Activated T-cell treated with anti-CD3 and anti-CD28 coated beads for 4 hours (primary cell): ENCODE measurements at regions not wholly inside any gene's neighbourhood (a gene's known extent, or its start where the extent isn't known, plus 50 kb on each side); places are given as distances from the start of the nearest gene placed in this dataset.

ENCODE experiments used
- DNase-seq: peaks from one replicate; pipeline ENCODE4 v3.0.0-alpha.2; 2020

- no peak for DNase-seq
Measured at GRCh38 chr14:86858591-86858990, 1134.4 kb downstream of the GALC start.

GRCh38 chr14:86858031-86858430 lies 1135.0 kb downstream of the GALC start:
- no peak for DNase-seq

- no peak for DNase-seq
Measured at GRCh38 chr14:86852530-86852929, 1140.5 kb downstream of the GALC start.

GRCh38 chr14:86847140-86847539 lies 1145.8 kb downstream of the GALC start:
- DNase-seq: no peak

GRCh38 chr14:86838363-86838762 lies 1154.6 kb downstream of the GALC start:
- no peak for DNase-seq

GRCh38 chr14:86826661-86827060 lies 1166.3 kb downstream of the GALC start:
- DNase-seq: no peak

- DNase-seq: no peak
Measured at GRCh38 chr14:86824167-86824566, 1168.8 kb downstream of the GALC start.

- DNase-seq: no peak
Measured at GRCh38 chr14:86823581-86823980, 1169.4 kb downstream of the GALC start.

GRCh38 chr14:86815341-86815740 lies 1177.6 kb downstream of the GALC start:
- DNase-seq: no peak

- DNase-seq: no peak
Measured at GRCh38 chr14:86802726-86803125, 1190.3 kb downstream of the GALC start.

- no peak for DNase-seq
Measured at GRCh38 chr14:86799244-86799647, 1193.7 kb downstream of the GALC start.

- DNase-seq: no peak
Measured at GRCh38 chr14:86798330-86798729, 1194.7 kb downstream of the GALC start.

- no peak for DNase-seq
Measured at GRCh38 chr14:86797075-86797351, 1196.0 kb downstream of the GALC start.

- DNase-seq: no peak
Measured at GRCh38 chr14:86796221-86797074, 1196.5 kb downstream of the GALC start.

- no peak for DNase-seq
Measured at GRCh38 chr14:86794689-86795088, 1198.3 kb downstream of the GALC start.

GRCh38 chr14:86790408-86791364 lies 1202.3 kb downstream of the GALC start:
- DNase-seq: no peak

GRCh38 chr14:86788224-86788623 lies 1204.8 kb downstream of the GALC start:
- no peak for DNase-seq

- DNase-seq: no peak
Measured at GRCh38 chr14:86787717-86788116, 1205.3 kb downstream of the GALC start.

- DNase-seq: no peak
Measured at GRCh38 chr14:86782092-86782580, 1210.8 kb downstream of the GALC start.

- DNase-seq: no peak
Measured at GRCh38 chr14:86780876-86781510, 1212.0 kb downstream of the GALC start.

- DNase-seq: no peak
Measured at GRCh38 chr14:86780461-86780860, 1212.5 kb downstream of the GALC start.

GRCh38 chr14:86779416-86779815 lies 1213.6 kb downstream of the GALC start:
- no peak for DNase-seq

GRCh38 chr14:86777963-86778602 lies 1214.9 kb downstream of the GALC start:
- DNase-seq: no peak
